GM18511 (cell line): ENCODE measurements at regions not wholly inside any gene's neighbourhood (a gene's known extent, or its start where the extent isn't known, plus 50 kb on each side); places are given as distances from the start of the nearest gene placed in this dataset.
A peak's percentile ranks its signal among the peaks of the same experiment; 100 is the strongest.
"Not testable (repeated sequence)": the region's sequence is repeated elsewhere in the genome, so short reads cannot be mapped to it uniquely, and the experiment has no call there.

Experiments used
- ATAC-seq: cut with Tn5 transposase; IDR thresholded peaks from one replicate; pipeline ENCODE4 v1.9.1; 2021; ENCODE audit warnings: mild to moderate bottlenecking, moderate library complexity; ENCODE audit not compliant: unreplicated experiment

DNA sequence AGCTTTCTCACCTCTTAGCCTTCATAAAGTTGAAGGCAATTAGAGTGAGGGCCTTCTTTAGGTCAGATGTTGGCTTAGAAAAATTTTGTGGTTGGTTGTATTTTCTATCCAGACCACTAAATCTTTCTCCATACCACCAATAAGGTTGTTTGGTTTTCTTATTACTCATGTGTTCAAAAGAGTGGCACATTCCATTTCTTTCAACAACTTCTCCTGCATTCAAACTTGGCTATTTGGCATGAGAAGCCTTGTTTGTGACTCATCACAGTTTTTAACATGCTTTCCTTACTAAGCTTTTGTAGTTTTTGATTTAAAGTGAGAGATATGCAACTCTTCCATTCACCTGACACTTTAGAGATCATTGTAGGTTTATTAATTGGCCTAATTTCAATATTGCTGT is 949.6 kb downstream of the TBC1D32 start:
- ATAC-seq = no peak

GRCh38 chr6:120383681-120384080 is 950.6 kb downstream of the TBC1D32 start:
- ATAC-seq = no peak

- peak; percentile 95 for ATAC-seq
These were observed 955.6 kb downstream of the TBC1D32 start for GRCh38 chr6:120378582-120379220.

DNA sequence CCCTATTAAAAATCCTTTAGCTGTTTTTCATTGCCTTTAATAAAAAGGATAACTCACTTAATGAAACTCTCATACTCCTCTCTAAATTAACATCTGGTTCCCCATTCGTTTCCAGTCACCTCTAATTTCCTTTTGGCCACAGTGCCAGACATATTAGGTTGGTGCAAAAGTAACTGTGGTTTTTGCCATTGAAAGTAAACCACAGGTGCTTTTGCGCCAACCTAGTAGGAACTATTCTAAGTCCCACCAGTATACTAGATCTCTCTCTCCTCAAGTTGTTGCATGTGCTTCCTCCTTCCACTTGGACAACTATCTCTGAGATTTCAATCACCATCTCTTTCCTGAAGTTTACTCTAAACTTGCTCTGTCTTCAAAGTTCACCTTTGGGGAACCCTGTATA is 961.1 kb downstream of the TBC1D32 start:
- no peak for ATAC-seq

GRCh38 chr6:120363429-120363828 is 970.9 kb downstream of the TBC1D32 start:
- ATAC-seq = no peak

DNA sequence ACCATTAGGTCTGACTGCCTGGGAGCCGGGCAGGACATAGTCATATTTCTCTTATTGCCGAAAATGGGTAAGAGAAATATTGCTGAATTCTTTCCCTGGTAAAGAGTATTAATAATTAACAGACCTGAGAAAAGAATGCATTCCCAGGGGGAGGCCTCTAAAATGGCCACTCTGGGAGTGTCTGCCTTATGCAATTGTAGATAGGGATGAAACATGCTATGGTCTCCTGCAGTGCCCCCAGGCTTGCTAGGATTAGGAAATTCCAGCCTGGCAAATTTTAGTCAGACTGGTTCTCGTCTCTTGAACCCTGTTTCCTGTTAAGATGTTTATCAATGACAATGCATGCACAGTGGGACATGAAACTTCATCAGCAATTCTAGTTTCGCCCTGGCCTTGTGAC is 975.7 kb downstream of the TBC1D32 start:
- not testable (repeated sequence) for ATAC-seq

- no peak for ATAC-seq
These were observed 976.8 kb downstream of the TBC1D32 start for GRCh38 chr6:120357447-120357846.

DNA sequence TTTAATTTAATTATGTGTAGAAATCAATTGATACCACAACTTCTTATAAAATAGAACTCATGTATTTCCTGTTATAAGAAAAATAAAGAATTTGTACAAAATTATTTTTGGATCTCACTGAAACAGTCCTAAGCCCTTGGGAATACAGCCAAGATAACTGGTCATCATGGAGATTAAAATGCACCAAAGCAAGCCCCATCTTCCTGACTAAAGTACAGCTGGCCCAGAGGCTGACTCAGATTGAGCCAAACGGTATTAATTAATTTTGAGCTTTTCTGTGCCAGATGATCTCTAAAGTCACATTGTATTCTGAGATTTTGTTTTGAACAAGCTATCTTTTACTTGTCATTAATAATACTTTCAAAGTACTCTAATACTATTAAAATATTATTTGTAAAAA is 978.5 kb downstream of the TBC1D32 start:
- no peak for ATAC-seq

DNA sequence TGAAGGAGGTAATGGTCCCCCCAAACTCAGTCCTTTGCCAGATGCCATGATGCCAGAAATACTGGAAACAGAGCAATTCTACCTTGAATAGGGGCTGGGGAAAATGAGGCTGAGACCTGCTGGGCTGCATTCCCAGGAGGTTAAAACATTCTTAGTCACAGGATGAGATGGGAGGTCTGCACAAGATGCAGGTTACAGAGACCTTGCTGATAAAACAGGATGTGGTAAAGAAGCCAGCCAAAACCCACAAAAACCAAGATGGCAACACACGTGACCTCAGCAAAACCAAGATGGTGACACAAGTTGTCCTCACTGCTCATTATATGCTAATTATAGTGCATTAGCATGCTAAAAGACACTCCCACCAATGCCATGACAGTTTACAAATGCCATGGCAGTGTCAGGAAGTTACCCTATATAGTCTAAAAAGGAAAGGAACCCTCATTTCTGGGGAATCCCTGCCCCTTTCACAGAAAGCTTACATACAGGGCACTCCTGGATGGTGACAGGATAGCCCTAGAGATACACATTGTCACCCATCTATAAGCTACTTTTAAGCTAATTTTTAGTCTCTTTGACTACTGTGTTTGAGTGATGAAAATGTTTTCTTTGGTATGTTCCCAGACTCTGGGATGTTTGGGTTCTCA is 979.7 kb downstream of the TBC1D32 start:
- ATAC-seq = peak; percentile 71

- no peak for ATAC-seq
These were observed 981.8 kb downstream of the TBC1D32 start for GRCh38 chr6:120352491-120352890.

DNA sequence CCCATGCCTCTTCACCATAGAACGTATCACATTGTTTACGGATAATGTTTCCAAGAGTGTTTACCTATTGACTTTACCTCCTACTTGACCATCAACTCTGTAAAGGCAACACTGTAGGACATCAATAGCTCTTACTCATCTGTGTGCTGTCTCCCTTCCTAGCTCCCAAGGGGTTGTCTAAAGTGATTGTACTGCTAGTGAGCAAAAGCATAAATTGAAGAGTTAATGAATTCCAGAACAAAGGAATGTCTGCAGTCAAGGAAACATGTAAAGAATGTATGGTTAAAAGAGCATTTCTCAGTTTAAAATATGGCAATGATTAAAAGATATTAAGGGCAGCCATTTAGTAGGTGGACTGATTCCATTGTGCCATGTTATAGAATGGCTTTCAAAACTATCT is 985.4 kb downstream of the TBC1D32 start:
- no peak for ATAC-seq

DNA sequence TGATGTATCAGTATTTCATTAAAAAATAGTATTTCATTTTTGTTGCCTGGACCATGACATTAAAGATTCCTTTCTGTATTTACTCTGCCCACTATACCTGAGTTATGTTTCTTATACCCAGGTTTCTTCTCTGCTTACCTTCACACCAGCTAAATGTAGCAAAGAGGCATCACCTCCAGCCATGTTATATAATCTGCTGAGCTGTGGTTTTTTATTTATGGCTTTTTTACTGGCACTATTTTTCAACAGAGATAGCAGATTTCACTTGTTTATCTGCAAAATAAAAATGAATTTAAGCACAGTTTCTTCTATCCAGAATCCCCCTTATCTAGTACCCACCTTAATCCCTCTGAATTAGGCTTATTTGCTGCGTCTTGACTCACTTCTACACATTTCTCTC is 979.0 kb upstream of the MAN1A1 start:
- ATAC-seq = no peak

DNA sequence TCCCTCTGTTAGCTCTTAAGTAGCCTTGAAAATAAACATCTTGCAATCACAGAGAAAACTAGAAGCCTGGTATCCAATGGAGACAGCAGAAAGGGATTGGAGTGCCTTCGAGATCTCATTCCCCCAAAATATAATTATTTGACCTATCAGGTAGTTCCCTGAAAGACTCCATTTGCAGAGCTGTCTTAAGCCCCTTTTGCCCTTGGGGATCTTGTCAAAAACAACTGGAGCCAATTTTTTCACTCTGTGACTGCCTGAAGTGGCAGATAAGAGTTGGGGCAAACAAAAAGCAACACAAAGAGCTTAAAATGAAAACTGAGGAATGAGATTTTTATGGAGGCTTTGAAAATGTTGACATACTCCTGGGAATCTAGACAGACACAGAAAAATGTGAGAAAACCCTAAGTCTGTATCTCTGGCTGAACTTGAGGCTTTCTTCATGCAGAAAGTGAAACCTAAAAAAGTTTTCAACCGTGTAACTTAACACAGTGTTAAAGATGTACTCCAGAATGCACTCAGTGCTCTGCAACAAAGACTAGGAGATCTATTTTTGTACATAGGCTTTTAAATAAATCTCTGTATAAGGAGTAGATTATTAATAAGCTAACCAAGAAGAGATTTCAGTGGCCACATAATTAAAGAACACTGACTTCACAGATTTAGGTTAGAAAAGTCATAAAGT is 971.1 kb upstream of the MAN1A1 start:
- peak; percentile 83 for ATAC-seq

- ATAC-seq = peak; percentile 50
These were observed 954.7 kb upstream of the MAN1A1 start for GRCh38 chr6:120304223-120304622.

- peak; percentile 67 for ATAC-seq
These were observed 954.0 kb upstream of the MAN1A1 start for GRCh38 chr6:120303527-120303926.

DNA sequence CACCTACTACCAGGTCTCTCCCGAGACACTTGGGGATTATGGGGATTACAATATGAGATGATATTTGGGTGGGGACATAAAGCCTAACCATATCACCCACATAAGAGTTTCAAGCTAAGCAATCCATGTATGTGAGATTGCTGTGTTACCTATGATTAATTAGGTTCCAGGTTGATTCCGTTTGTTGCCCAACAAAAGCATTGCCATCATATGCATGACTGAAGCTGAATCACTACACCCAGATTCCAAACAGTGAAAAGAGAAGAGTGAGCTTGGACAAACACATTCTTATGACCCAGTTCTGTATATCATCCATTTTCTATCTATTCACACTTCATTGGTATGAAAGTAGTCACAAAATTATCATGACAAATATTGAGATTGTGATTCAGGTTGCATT is 952.5 kb upstream of the MAN1A1 start:
- ATAC-seq = no peak

DNA sequence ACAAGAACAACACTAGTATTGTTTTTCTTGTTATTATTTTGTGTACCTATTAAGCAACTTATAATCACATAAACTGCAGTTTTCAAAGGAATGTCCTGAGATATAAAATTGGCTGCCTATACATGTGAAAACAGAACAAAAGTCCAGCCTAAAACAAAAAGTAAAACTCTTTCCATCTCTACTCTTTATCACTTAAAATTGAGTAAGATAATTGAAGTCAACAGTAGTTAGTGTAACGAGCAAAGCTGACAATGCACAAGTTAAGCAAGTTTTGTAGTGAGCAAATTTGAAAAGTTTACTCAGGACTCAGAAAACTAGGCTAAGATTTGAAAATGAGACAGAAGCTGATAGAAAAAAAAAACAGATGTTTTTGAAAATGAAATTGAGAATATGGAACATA is 941.4 kb upstream of the MAN1A1 start:
- no peak for ATAC-seq

DNA sequence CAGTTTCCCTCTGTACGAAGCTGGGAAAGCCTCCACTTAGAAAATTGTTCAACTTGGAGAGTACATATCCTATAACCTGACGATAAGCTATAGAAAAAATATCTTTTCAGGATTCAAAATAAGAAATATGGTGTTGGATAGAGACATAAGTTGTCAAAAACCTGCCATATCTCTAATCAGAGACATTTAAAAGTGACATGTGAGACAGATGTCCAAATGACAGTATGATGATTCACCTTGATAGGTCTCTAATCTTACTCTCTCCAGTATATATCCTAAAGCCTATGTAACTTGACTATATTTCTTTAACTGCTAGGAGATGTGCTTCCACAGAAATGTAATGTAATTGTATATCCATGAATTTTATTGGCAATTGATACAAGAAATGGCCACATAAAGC is 932.4 kb upstream of the MAN1A1 start:
- ATAC-seq = no peak

DNA sequence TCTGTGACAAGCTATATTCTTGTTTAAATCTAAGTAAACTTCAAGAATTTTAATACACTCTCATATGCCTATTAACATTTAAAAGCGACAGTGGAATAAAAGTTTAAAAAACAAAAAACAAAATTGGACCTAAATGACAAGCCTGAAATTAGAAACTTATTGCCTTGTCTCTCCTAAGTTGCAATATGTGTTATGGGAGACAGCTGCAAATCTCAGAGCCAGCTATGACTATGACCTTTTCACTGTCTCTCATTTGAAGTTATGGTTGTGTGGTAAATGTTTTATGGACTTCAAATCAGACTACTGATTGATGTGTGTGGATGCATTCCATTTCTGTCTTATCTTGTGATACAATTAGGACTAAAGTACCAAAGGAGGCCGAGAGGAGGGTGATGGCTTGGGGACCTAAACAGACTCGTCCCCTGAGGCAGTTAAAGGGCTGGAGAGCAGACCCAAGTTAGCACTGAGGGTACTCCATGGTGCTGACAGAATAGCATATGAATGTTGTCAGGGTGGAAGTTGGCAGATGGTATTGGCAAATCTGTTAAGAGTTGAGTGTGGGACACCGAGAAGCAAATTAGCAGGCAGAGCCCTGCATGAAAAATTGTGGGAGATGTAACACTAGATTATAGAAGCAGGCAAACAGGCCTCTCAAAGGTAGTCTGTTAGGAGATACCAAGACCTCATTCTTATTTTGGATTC is 930.1 kb upstream of the MAN1A1 start:
- no peak for ATAC-seq

- ATAC-seq = no peak
These were observed 929.3 kb upstream of the MAN1A1 start for GRCh38 chr6:120278689-120279396.

DNA sequence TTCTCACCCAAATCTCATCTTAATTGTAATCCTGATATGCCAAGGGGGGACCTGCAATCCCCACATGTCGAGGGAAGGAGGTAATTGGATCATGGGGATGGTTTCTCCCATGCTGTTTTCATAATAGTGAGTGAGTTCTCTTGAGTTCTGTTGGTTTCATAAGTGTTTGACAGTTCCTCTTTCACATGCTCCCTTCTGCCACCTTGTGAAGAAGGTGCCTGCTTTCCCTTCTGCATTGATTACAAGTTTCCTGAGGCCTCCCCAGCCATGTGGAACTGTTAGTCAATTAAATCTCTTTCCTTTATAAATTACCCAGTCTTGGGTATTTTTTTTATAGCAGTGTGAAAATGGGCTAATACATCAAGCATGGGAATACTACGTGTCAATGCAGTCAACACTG is 925.0 kb upstream of the MAN1A1 start:
- ATAC-seq = peak; percentile 84
